HCT116 (cell line): ENCODE measurements at regions not wholly inside any gene's neighbourhood (a gene's known extent, or its start where the extent isn't known, plus 50 kb on each side); places are given as distances from the start of the nearest gene placed in this dataset.

ENCODE experiments used
- CBX3 ChIP-seq: IDR thresholded peaks from 2 replicates; pipeline ENCODE4 v1.6.1; 2012; ENCODE audit warnings: low read depth
- EZH2 ChIP-seq: fragments of 200-600 bp; sonication (generic); IDR thresholded peaks from 2 replicates; pipeline ENCODE4 v1.6.1; 2017; ENCODE audit warnings: antibody characterized with exemption, mixed run types
- ZFX ChIP-seq: fragments of 450-650 bp; IDR thresholded peaks from 2 replicates; pipeline ENCODE4 v1.6.1; 2017
- ZNF274 ChIP-seq: fragments of 200-500 bp; sonication (Bioruptor generic); IDR thresholded peaks from 2 replicates; pipeline ENCODE4 v1.6.1; 2014; ENCODE audit warnings: mild to moderate bottlenecking, low read depth, low read length, inconsistent platforms
- TF ChIP-seq, protein P1 (sequence below), 3 experiments: fragments of 200-600 bp in 1 of 3; sonication (generic) in 1 of 3; IDR thresholded peaks in 2 of 3; conservative IDR thresholded peaks in 1 of 3; 2 replicates each; pipeline ENCODE4 v1.5.1; 2012 to 2017; ENCODE audit warnings: low read depth in 2 of 3, low read length in 2 of 3, antibody characterized with exemption in 1 of 3, borderline replicate concordance in 1 of 3, control low read depth in 1 of 3, mild to moderate bottlenecking in 1 of 3, mixed read lengths in 1 of 3, mixed run types in 1 of 3, moderate library complexity in 1 of 3; ENCODE audit not compliant: insufficient read depth in 1 of 3
- TF ChIP-seq, protein P2 (sequence below): IDR thresholded peaks from 2 replicates; pipeline ENCODE4 v1.6.1; 2012

DNA sequence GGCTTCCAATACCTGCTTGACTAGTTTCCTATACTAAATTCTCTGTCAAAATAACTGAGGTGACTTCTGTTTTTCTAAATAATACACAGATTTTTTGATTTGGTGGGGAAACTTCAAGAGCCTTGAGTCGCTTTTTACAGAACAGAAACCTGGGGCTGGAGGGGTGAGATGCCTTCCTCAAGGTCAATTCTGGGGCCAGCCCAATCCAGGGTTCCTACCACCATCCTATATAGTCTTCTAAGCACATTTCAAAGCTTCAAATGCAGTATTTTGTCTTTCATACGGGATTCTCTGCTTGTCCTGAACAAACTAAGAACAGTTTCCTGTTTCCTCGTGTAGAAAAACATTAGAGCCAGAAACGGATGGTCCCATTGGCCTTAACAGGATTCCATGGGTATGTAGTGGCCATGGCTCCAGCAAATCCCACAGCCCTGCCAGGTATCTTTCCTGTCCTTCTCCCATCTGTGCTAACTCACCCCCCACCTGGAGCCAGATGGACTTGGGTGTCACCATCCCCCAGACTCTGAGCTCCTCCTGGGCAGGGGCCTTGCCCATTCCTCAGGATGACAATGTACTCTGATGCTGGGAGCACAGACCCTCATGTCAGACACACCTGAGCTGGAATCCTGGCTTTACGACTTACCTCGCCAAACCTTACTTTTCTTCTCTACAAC, 146.9 kb downstream of the KLF13 start:
- TF ChIP-seq, protein P1, sequence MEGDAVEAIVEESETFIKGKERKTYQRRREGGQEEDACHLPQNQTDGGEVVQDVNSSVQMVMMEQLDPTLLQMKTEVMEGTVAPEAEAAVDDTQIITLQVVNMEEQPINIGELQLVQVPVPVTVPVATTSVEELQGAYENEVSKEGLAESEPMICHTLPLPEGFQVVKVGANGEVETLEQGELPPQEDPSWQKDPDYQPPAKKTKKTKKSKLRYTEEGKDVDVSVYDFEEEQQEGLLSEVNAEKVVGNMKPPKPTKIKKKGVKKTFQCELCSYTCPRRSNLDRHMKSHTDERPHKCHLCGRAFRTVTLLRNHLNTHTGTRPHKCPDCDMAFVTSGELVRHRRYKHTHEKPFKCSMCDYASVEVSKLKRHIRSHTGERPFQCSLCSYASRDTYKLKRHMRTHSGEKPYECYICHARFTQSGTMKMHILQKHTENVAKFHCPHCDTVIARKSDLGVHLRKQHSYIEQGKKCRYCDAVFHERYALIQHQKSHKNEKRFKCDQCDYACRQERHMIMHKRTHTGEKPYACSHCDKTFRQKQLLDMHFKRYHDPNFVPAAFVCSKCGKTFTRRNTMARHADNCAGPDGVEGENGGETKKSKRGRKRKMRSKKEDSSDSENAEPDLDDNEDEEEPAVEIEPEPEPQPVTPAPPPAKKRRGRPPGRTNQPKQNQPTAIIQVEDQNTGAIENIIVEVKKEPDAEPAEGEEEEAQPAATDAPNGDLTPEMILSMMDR (IDR thresholded peaks at IDR 0.05 in 2 of 3, conservative IDR thresholded peaks at IDR 0.05 in 1 of 3; ENCODE audit: borderline replicate concordance in 1 of 3, insufficient read depth in 1 of 3, low read depth in 2 of 3, low read length in 2 of 3) = no peak
- no peak for TF ChIP-seq ZNF274
- TF ChIP-seq EZH2 = no peak
- TF ChIP-seq, protein P2, sequence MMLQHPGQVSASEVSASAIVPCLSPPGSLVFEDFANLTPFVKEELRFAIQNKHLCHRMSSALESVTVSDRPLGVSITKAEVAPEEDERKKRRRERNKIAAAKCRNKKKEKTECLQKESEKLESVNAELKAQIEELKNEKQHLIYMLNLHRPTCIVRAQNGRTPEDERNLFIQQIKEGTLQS = no peak
- no peak for TF ChIP-seq ZFX
- no peak for TF ChIP-seq CBX3
